Right lobe of liver (tissue), 4 donors: ENCODE measurements at regions not wholly inside any gene's neighbourhood (a gene's known extent, or its start where the extent isn't known, plus 50 kb on each side); places are given as distances from the start of the nearest gene placed in this dataset.

Experiments used
- POLR2A ChIP-seq: fragments of 450-650 bp; IDR thresholded peaks from one replicate; pipeline ENCODE4 v1.6.1; 2017; ENCODE audit warnings: antibody characterized with exemption, mild to moderate bottlenecking
- TF ChIP-seq, protein P1 (sequence below), 4 donors: fragments of 200-600 bp in 3 of 4; fragments of 450-650 bp in 1 of 4; IDR thresholded peaks; one replicate each; pipeline versions ENCODE4 v1.5.1 to v1.8.0; 2016 to 2022; ENCODE audit warnings: antibody characterized with exemption in 4 of 4, mild to moderate bottlenecking in 2 of 4
- donor health status: DM: no; HTN: no; CAD: no.
- donor health status: DM: no; HTN: no; CAD: no.
- donor health status: DM: no; HTN: yes; CAD: no.

DNA sequence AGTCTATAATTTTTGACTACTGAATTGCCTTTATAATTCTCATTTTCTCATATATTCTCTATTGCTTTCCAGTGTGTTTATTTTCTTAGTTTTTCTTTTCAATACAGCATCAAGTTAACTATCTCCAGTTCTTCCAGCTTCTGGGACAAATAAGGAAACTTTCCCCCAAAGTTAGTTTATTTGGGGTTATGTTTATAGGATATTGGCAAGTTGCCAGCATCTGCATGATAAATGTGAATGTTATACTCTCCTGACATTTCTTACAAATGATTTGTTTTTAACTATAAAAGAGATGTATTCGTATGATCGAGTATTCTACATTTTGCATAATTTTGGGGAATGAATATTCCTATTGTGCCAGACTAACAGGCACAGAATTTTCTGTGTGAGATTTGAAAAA lies 140.6 kb upstream of the KCNJ3 start:
- TF ChIP-seq, protein P1, sequence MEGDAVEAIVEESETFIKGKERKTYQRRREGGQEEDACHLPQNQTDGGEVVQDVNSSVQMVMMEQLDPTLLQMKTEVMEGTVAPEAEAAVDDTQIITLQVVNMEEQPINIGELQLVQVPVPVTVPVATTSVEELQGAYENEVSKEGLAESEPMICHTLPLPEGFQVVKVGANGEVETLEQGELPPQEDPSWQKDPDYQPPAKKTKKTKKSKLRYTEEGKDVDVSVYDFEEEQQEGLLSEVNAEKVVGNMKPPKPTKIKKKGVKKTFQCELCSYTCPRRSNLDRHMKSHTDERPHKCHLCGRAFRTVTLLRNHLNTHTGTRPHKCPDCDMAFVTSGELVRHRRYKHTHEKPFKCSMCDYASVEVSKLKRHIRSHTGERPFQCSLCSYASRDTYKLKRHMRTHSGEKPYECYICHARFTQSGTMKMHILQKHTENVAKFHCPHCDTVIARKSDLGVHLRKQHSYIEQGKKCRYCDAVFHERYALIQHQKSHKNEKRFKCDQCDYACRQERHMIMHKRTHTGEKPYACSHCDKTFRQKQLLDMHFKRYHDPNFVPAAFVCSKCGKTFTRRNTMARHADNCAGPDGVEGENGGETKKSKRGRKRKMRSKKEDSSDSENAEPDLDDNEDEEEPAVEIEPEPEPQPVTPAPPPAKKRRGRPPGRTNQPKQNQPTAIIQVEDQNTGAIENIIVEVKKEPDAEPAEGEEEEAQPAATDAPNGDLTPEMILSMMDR (IDR thresholded peaks at IDR 0.05), result no peak
- TF ChIP-seq POLR2A, result no peak
